RWPE1 (cell line): ENCODE measurements at regions not wholly inside any gene's neighbourhood (a gene's known extent, or its start where the extent isn't known, plus 50 kb on each side); places are given as distances from the start of the nearest gene placed in this dataset.

Experiments used
- CTCF ChIA-PET: fragments of 350-600 bp; sonication (Branson Sonifier 250); formaldehyde crosslinking; extraction: SDS; loops from one replicate; lab custom pipeline; 2021; lab: Yijun Ruan, JAX
- POLR2A ChIA-PET: fragments of 400-600 bp; formaldehyde crosslinking; extraction: SDS; loops from one replicate; lab custom pipeline; 2020; ENCODE audit warnings: antibody characterized with exemption; ENCODE audit not compliant: low non-redundant PET; lab: Yijun Ruan, JAX
- DNase-seq: peaks from one replicate; pipeline ENCODE4 v3.0.0; 2012; ENCODE audit warnings: low spot score
- H3K27ac ChIP-seq: fragments of 450-650 bp; 2 replicates; pipeline ENCODE4 v1.5.1; 2017
- CTCF ChIP-seq: fragments of 450-650 bp; conservative IDR thresholded peaks from 2 replicates; pipeline ENCODE4 v1.5.1; 2017; ENCODE audit warnings: low read depth, mild to moderate bottlenecking

GRCh38 chr12:92492995-92493394 is 209.8 kb upstream of the PLEKHG7 start:
- DNase-seq, result no peak
- H3K27ac ChIP-seq, result no peak overlapping the region
- ChIA-PET POLR2A (no interaction called here), CTCF (interaction anchor here (0.5 to 0.7 kb wide), 2 partner anchors 48 to 396 kb away, joined by 3 to 6 read pairs; no protein-coding TSS in a partner anchor)
- TF ChIP-seq CTCF, result no peak

- no peak for TF ChIP-seq CTCF
- POLR2A ChIA-PET, result no interaction called here
- no peak overlapping the region for H3K27ac ChIP-seq
- DNase-seq, result no peak
- CTCF ChIA-PET, result interaction anchor here (0.5 to 0.6 kb wide), 2 partner anchors 21 to 395 kb away, joined by 3 read pairs; no protein-coding TSS in a partner anchor
Measured at GRCh38 chr12:92492291-92492690, 210.5 kb upstream of the PLEKHG7 start.

- CTCF ChIA-PET, result no interaction called here
- POLR2A ChIA-PET, result no interaction called here
- no peak for DNase-seq
- no peak for TF ChIP-seq CTCF
- H3K27ac ChIP-seq, result no peak overlapping the region
Measured at GRCh38 chr12:92489781-92490180, 213.0 kb upstream of the PLEKHG7 start.

GRCh38 chr12:92488735-92489134 is 214.1 kb upstream of the PLEKHG7 start:
- no peak for TF ChIP-seq CTCF
- ChIA-PET POLR2A (no interaction called here), CTCF (no interaction called here)
- DNase-seq, result no peak
- H3K27ac ChIP-seq, result no peak overlapping the region

- H3K27ac ChIP-seq, result no peak overlapping the region
- CTCF ChIA-PET, result interaction anchor here (1.2 kb wide), 1 partner anchor 12 kb away, joined by 3 read pairs; no protein-coding TSS in a partner anchor
- TF ChIP-seq CTCF, result no peak
- POLR2A ChIA-PET, result no interaction called here
- no peak for DNase-seq
Measured at GRCh38 chr12:92487138-92487485, 215.7 kb upstream of the PLEKHG7 start.

- DNase-seq, result no peak
- no peak for TF ChIP-seq CTCF
- ChIA-PET POLR2A (no interaction called here), CTCF (interaction anchor here (0.6 to 1.2 kb wide), 3 partner anchors 13 to 1508 kb away, joined by 3 to 4 read pairs (median 3); no protein-coding TSS in a partner anchor)
- H3K27ac ChIP-seq, result no peak overlapping the region
Measured at GRCh38 chr12:92486443-92487137, 216.2 kb upstream of the PLEKHG7 start.
